Heart right ventricle (tissue), 16 donors: ENCODE measurements at regions not wholly inside any gene's neighbourhood (a gene's known extent, or its start where the extent isn't known, plus 50 kb on each side); places are given as distances from the start of the nearest gene placed in this dataset.

Source experiments
- ATAC-seq, 8 donors: fragments of 200-7000 bp; cut with Tn5 transposase; one replicate each; pipeline ENCODE4 v1.9.1; 2020; ENCODE audit warnings: mild to moderate bottlenecking in 8 of 8, moderate library complexity in 8 of 8, moderate number of reproducible peaks in 1 of 8
- DNase-seq, 2 donors: peaks; one replicate each; pipeline ENCODE4 v3.0.0-alpha.2; 2020
- H3K27ac ChIP-seq, 10 donors: fragments of 200-600 bp; sonication (generic) in 2 of 10; one replicate each; pipeline versions ENCODE4 v1.5.0 to v1.8.0; 2020 to 2022; ENCODE audit warnings: mild to moderate bottlenecking in 3 of 10
- H3K27me3 ChIP-seq, 7 donors: fragments of 200-600 bp; one replicate each; pipeline ENCODE4 v1.8.0; 2021 to 2022; ENCODE audit warnings: mild to moderate bottlenecking in 2 of 7
- H3K36me3 ChIP-seq, 9 donors: fragments of 200-600 bp; sonication (generic) in 1 of 9; one replicate each; pipeline versions ENCODE4 v1.5.0 to v1.8.0; 2020 to 2022; ENCODE audit warnings: mild to moderate bottlenecking in 2 of 9
- H3K4me1 ChIP-seq, 9 donors: fragments of 200-600 bp; sonication (generic) in 1 of 9; one replicate each; pipeline versions ENCODE4 v1.5.0 to v1.8.0; 2020 to 2022; ENCODE audit warnings: mild to moderate bottlenecking in 4 of 9
- H3K4me3 ChIP-seq, 10 donors: fragments of 200-600 bp; sonication (generic) in 2 of 10; one replicate each; pipeline versions ENCODE4 v1.5.0 to v1.8.0; 2020 to 2022; ENCODE audit warnings: mild to moderate bottlenecking in 7 of 10, moderate library complexity in 2 of 10
- H3K9me3 ChIP-seq, 11 donors: fragments of 200-600 bp in 10 of 11; sonication (generic) in 2 of 11; one replicate each; pipeline versions ENCODE4 v1.5.0 to v1.8.0; 2013 to 2022; ENCODE audit warnings: mild to moderate bottlenecking in 2 of 11, control low read depth in 1 of 11, moderate library complexity in 1 of 11
- CTCF ChIP-seq, 9 donors: fragments of 200-600 bp; sonication (generic) in 2 of 9; IDR thresholded peaks; one replicate each; pipeline versions ENCODE4 v1.5.0 to v1.8.0; 2021 to 2022; ENCODE audit warnings: antibody characterized with exemption in 9 of 9, mild to moderate bottlenecking in 5 of 9, moderate library complexity in 1 of 9
- WGBS, 2 donors: extraction: QIAGEN DNeasy Blood & Tissue Kit; methylation state at CpG; one replicate each; pipeline ENCODE4 v1.1.7; 2013; ENCODE audit warnings: inconsistent platforms in 1 of 2; 5-methylcytosine and 5-hydroxymethylcytosine counted together
- intact Hi-C, 10 donors: fragments of 100-400 bp; cut with DNase I; formaldehyde crosslinking; loops; one replicate each; pipeline versions ENCODE4 v1.11.1 to v1.14.2; 2022
- donor health status: Arrhythmogenic right ventricular cardiomyopathy.
- donor health status: ischemic (EF 13 %, LVEDD 7.1; RV severe dilation, severe dysfunction).
- donor health status: healthy with polysubstance abuse.
- donor health status: DM: no; HTN: yes; CAD: no.
- donor health status: DM: no; HTN: no; CAD: no.
- donor health status: ischemic (EF 25% LVEDD 6.9; RV normal size, moderate dysfunction).
- donor health status: ischemic (EF 25% LVEDD 5.7; RV mildly dilated, moderate dysfunction).
- donor health status: healthy.
- donor health status: DM: yes; HTN: yes; CAD: no.
- donor health status: Ischemic cardiomyopathy.
- donor health status: ischemic (EF 35%, LVEDD 5.7; RV mildly dilated, moderate dysfunction).
- donor health status: nonischemic (EF 11% LVEDD 7.7; RV severe dilation, severe dysfunction).
- donor health status: DM: yes; HTN: yes; CAD: no.
- donor health status: PGD.
- donor health status: ischemic (EF 29% LVEDD 5.4; RV normal size, mild dysfunction).
- donor health status: nonischemic (EF 23%, LVEDD 6.1; RV moderate dilation, normal function).

- Histone ChIP-seq H3K4me3 (no peak overlapping the region), H3K9me3 (no peaks in the 10 kb centered on the region), H3K27ac (no peak overlapping the region), H3K36me3 (no peaks in the 10 kb centered on the region), H3K27me3 (no peaks in the 10 kb centered on the region), H3K4me1 (no peaks in the 10 kb centered on the region)
- no peak for TF ChIP-seq CTCF (IDR thresholded peaks at IDR 0.05)
- DNase-seq: no peak
- no peak for ATAC-seq
- intact Hi-C loops: no loop called here
Measured at GRCh38 chr11:109857637-109858036, 235.6 kb upstream of the ZC3H12C start.

GRCh38 chr11:109858152-109858551, 235.0 kb upstream of the ZC3H12C start:
- TF ChIP-seq CTCF (IDR thresholded peaks at IDR 0.05): no peak
- no peaks in the 10 kb centered on the region for H3K4me1 ChIP-seq
- no peaks in the 10 kb centered on the region for H3K27me3 ChIP-seq
- 69 to 72% methylated on average over 4 of the region's 4 CpGs for WGBS, 2 donors
- ATAC-seq (no peak), DNase-seq (no peak)
- H3K27ac ChIP-seq: no peak overlapping the region
- intact Hi-C loops: no loop called here
- H3K4me3 ChIP-seq: no peak overlapping the region
- no peaks in the 10 kb centered on the region for H3K36me3 ChIP-seq
- H3K9me3 ChIP-seq: no peaks in the 10 kb centered on the region

- Histone ChIP-seq H3K9me3 (no peaks in the 10 kb centered on the region), H3K4me3 (no peak overlapping the region), H3K27ac (no peak overlapping the region), H3K4me1 (no peaks in the 10 kb centered on the region), H3K27me3 (no peaks in the 10 kb centered on the region), H3K36me3 (no peaks in the 10 kb centered on the region)
- no peak for ATAC-seq
- 74 to 87% methylated on average over 4 of the region's 4 CpGs for WGBS, 2 donors
- intact Hi-C loops: no loop called here
- no peak for DNase-seq
- TF ChIP-seq CTCF (IDR thresholded peaks at IDR 0.05): no peak
Measured at GRCh38 chr11:109859045-109859724, 234.0 kb upstream of the ZC3H12C start.

- Histone ChIP-seq H3K27me3 (no peaks in the 10 kb centered on the region), H3K27ac (no peak overlapping the region), H3K4me3 (no peak overlapping the region), H3K4me1 (peaks cover 0 to 10% (median 0%) of the 10 kb centered on the region in 9 donors), H3K9me3 (no peaks in the 10 kb centered on the region), H3K36me3 (no peaks in the 10 kb centered on the region)
- DNase-seq (no peak), ATAC-seq (no peak)
- no peak for TF ChIP-seq CTCF (IDR thresholded peaks at IDR 0.05)
- 57 to 65% methylated on average over 3 of the region's 3 CpGs for WGBS, 2 donors
- intact Hi-C loops: loop anchor here in 4 of 10 donors (10.0 kb wide), 2 partner anchors 1158 to 1168 kb away; no protein-coding TSS in a partner anchor
Measured at GRCh38 chr11:109862835-109863234, 230.4 kb upstream of the ZC3H12C start.
